ENCODE measurements at regions not wholly inside any gene's neighbourhood (a gene's known extent, or its start where the extent isn't known, plus 50 kb on each side); places are given as distances from the start of the nearest gene placed in this dataset.

GRCh38 chr11:134858783-134859480 is 446.9 kb upstream of the B3GAT1 start:
- H3F3A ChIP-seq (ENCODE audit: low read depth), result no peaks in the 10 kb centered on the region
- H3K4me1 ChIP-seq, result no peaks in the 10 kb centered on the region
- Mint-ChIP-seq H3K9me3 (peaks cover 3% of the 10 kb centered on the region), H3K27me3 (ENCODE audit: insufficient read depth, low read depth) (peaks cover 6% of the 10 kb centered on the region), H3K36me3 (peaks cover 1% of the 10 kb centered on the region), H3K4me3 (no peak overlapping the region), H3K4me1 (peaks cover 16% of the 10 kb centered on the region), H3K27ac (no peak overlapping the region)
- H3K4me3 ChIP-seq, result no peak overlapping the region
- no peaks in the 10 kb centered on the region for H3K79me2 ChIP-seq (ENCODE audit: low read depth)
- no peak overlapping the region for H3K4me2 ChIP-seq
- no peaks in the 10 kb centered on the region for H3K36me3 ChIP-seq
- H3K9ac ChIP-seq, result no peak overlapping the region
- H3K27ac ChIP-seq, result no peak overlapping the region
- no peaks in the 10 kb centered on the region for H4K20me1 ChIP-seq (ENCODE audit: low read depth)
- TF ChIP-seq EZH2 (IDR thresholded peaks at IDR 0.05), result no peak
- no peak for TF ChIP-seq CTCF (IDR thresholded peaks at IDR 0.05)
- TF ChIP-seq EZH2phosphoT487 (IDR thresholded peaks at IDR 0.05), result no peak
- DNase-seq (ENCODE audit: low spot score), result no peak
- H2AFZ ChIP-seq (replicated peaks), result no peak overlapping the region
- no peaks in the 10 kb centered on the region for H3K27me3 ChIP-seq
- no peaks in the 10 kb centered on the region for H3K9me3 ChIP-seq (ENCODE audit: low read depth)

GRCh38 chr11:134857035-134857434 is 445.0 kb upstream of the B3GAT1 start:
- H3K4me3 ChIP-seq, result no peak overlapping the region
- no peaks in the 10 kb centered on the region for H3F3A ChIP-seq (ENCODE audit: low read depth)
- no peaks in the 10 kb centered on the region for H3K36me3 ChIP-seq
- H3K9me3 Mint-ChIP-seq, result peaks cover 3% of the 10 kb centered on the region
- peaks cover 4% of the 10 kb centered on the region for H3K4me1 Mint-ChIP-seq
- no peak overlapping the region for H3K9ac ChIP-seq
- H3K27me3 Mint-ChIP-seq (ENCODE audit: insufficient read depth, low read depth), result peaks cover 4% of the 10 kb centered on the region
- H3K27ac ChIP-seq, result no peak overlapping the region
- H3K27ac Mint-ChIP-seq, result no peak overlapping the region
- H3K4me1 ChIP-seq, result no peaks in the 10 kb centered on the region
- no peak for DNase-seq (ENCODE audit: low spot score)
- H3K9me3 ChIP-seq (ENCODE audit: low read depth), result no peaks in the 10 kb centered on the region
- H3K36me3 Mint-ChIP-seq, result peaks cover 1% of the 10 kb centered on the region
- H3K4me3 Mint-ChIP-seq, result no peak overlapping the region
- H4K20me1 ChIP-seq (ENCODE audit: low read depth), result no peaks in the 10 kb centered on the region
- no peak for TF ChIP-seq EZH2phosphoT487 (IDR thresholded peaks at IDR 0.05)
- no peak for TF ChIP-seq EZH2 (IDR thresholded peaks at IDR 0.05)
- no peak for TF ChIP-seq CTCF (IDR thresholded peaks at IDR 0.05)
- H3K4me2 ChIP-seq, result no peak overlapping the region
- no peak overlapping the region for H2AFZ ChIP-seq (replicated peaks)
- no peaks in the 10 kb centered on the region for H3K79me2 ChIP-seq (ENCODE audit: low read depth)
- H3K27me3 ChIP-seq, result no peaks in the 10 kb centered on the region

GRCh38 chr11:134856056-134856971 is 444.3 kb upstream of the B3GAT1 start:
- peaks cover 2% of the 10 kb centered on the region for H3K4me1 ChIP-seq
- H3K27ac Mint-ChIP-seq, result no peak overlapping the region

More at GRCh38 chr11:134856056-134856971, 444.3 kb upstream of the B3GAT1 start:
- peaks cover under 1% of the 10 kb centered on the region for H3K36me3 Mint-ChIP-seq
- H3K4me2 ChIP-seq, result no peak overlapping the region
- no peak for DNase-seq (ENCODE audit: low spot score)
- no peak overlapping the region for H3K4me3 ChIP-seq
- H3K4me3 Mint-ChIP-seq, result no peak overlapping the region
- peaks cover 1% of the 10 kb centered on the region for H3K4me1 Mint-ChIP-seq
- H3K9me3 Mint-ChIP-seq, result peaks cover 2% of the 10 kb centered on the region
- no peak overlapping the region for H3K9ac ChIP-seq
- H3F3A ChIP-seq (ENCODE audit: low read depth), result no peaks in the 10 kb centered on the region
- H2AFZ ChIP-seq (replicated peaks), result no peak overlapping the region
- no peaks in the 10 kb centered on the region for H3K27me3 ChIP-seq
- no peaks in the 10 kb centered on the region for H3K9me3 ChIP-seq (ENCODE audit: low read depth)
- no peaks in the 10 kb centered on the region for H3K36me3 ChIP-seq
- no peak for TF ChIP-seq EZH2phosphoT487 (IDR thresholded peaks at IDR 0.05)
- no peak for TF ChIP-seq EZH2 (IDR thresholded peaks at IDR 0.05)
- no peak for TF ChIP-seq CTCF (IDR thresholded peaks at IDR 0.05)
- H4K20me1 ChIP-seq (ENCODE audit: low read depth), result no peaks in the 10 kb centered on the region
- H3K27me3 Mint-ChIP-seq (ENCODE audit: insufficient read depth, low read depth), result peaks cover 4% of the 10 kb centered on the region
- no peaks in the 10 kb centered on the region for H3K79me2 ChIP-seq (ENCODE audit: low read depth)
- H3K27ac ChIP-seq, result no peak overlapping the region
